Mesenchymal stem cell (in vitro differentiated cells and primary cell): ENCODE measurements at regions not wholly inside any gene's neighbourhood (a gene's known extent, or its start where the extent isn't known, plus 50 kb on each side); places are given as distances from the start of the nearest gene placed in this dataset.

Source experiments
- DNase-seq: peaks from one replicate; pipeline ENCODE4 v3.0.0-alpha.2; 2013
- H2AFZ ChIP-seq: one replicate; pipeline ENCODE4 v1.6.1; 2013; ENCODE audit warnings: low read depth, mild to moderate bottlenecking, control low read depth, inconsistent platforms, low read length, moderate library complexity
- H2AK5ac ChIP-seq: 2 replicates; pipeline ENCODE4 v1.6.1; 2013; ENCODE audit warnings: low read length, moderate library complexity, mild to moderate bottlenecking, inconsistent platforms; ENCODE audit not compliant: severe bottlenecking
- H2BK120ac ChIP-seq: one replicate; pipeline ENCODE4 v1.6.1; 2013; ENCODE audit warnings: low read depth, mild to moderate bottlenecking, inconsistent platforms, low read length, moderate library complexity
- H2BK12ac ChIP-seq, 2 experiments: one replicate each; pipeline ENCODE4 v1.6.1; 2013; ENCODE audit warnings: inconsistent platforms in 2 of 2, low read length in 2 of 2, mild to moderate bottlenecking in 2 of 2, moderate library complexity in 2 of 2, control low read depth in 1 of 2
- H2BK15ac ChIP-seq: one replicate; pipeline ENCODE4 v1.6.1; 2013; ENCODE audit warnings: mild to moderate bottlenecking, low read depth, inconsistent platforms; ENCODE audit not compliant: poor library complexity, severe bottlenecking
- H2BK5ac ChIP-seq: 2 replicates; pipeline ENCODE4 v1.6.1; 2013; ENCODE audit warnings: low read depth, mild to moderate bottlenecking, low read length, control low read depth, inconsistent platforms; ENCODE audit not compliant: poor library complexity, severe bottlenecking
- H3K14ac ChIP-seq, 2 experiments: one replicate each; pipeline ENCODE4 v1.6.1; 2013; ENCODE audit warnings: inconsistent platforms in 2 of 2, low read length in 2 of 2, control low read depth in 1 of 2, mild to moderate bottlenecking in 1 of 2, moderate library complexity in 1 of 2
- H3K18ac ChIP-seq, 2 experiments: one replicate each; pipeline ENCODE4 v1.6.1; 2013; ENCODE audit warnings: inconsistent platforms in 2 of 2, low read length in 2 of 2, control low read depth in 1 of 2, low read depth in 1 of 2, mild to moderate bottlenecking in 1 of 2
- H3K23ac ChIP-seq, 2 experiments: one replicate each; pipeline ENCODE4 v1.6.1; 2013; ENCODE audit warnings: inconsistent platforms in 2 of 2, low read length in 2 of 2, mild to moderate bottlenecking in 2 of 2, moderate library complexity in 2 of 2, control low read depth in 1 of 2
- H3K27ac ChIP-seq: 2 replicates; pipeline ENCODE4 v1.5.1; 2013; ENCODE audit warnings: mild to moderate bottlenecking, moderate library complexity, low read length, control low read depth, inconsistent platforms; ENCODE audit not compliant: poor library complexity, severe bottlenecking
- H3K27me3 ChIP-seq, 2 experiments: 2 replicates each; pipeline versions ENCODE4 v1.6.1 to v1.7.0; 2013; ENCODE audit warnings: low read length in 2 of 2, mild to moderate bottlenecking in 2 of 2, moderate library complexity in 2 of 2, control low read depth in 1 of 2, inconsistent platforms in 1 of 2; ENCODE audit not compliant: control insufficient read depth in 1 of 2, insufficient read depth in 1 of 2
- H3K36me3 ChIP-seq, 2 experiments: 2 replicates each; pipeline versions ENCODE4 v1.6.1 to v1.7.0; 2013; ENCODE audit warnings: low read length in 2 of 2, control low read depth in 1 of 2, inconsistent platforms in 1 of 2, low read depth in 1 of 2, mild to moderate bottlenecking in 1 of 2; ENCODE audit not compliant: insufficient read depth in 2 of 2, control insufficient read depth in 1 of 2
- H3K4ac ChIP-seq, 2 experiments: one replicate each; pipeline ENCODE4 v1.6.1; 2013; ENCODE audit warnings: inconsistent platforms in 2 of 2, low read length in 2 of 2, mild to moderate bottlenecking in 2 of 2, moderate library complexity in 2 of 2, control low read depth in 1 of 2, low read depth in 1 of 2
- H3K4me1 ChIP-seq: 2 replicates; pipeline ENCODE4 v1.6.1; 2013; ENCODE audit warnings: low read depth, low read length, control low read depth; ENCODE audit not compliant: control insufficient read depth, insufficient read depth
- H3K4me2 ChIP-seq: 2 replicates; pipeline ENCODE4 v1.6.1; 2013; ENCODE audit warnings: low read length, mild to moderate bottlenecking, inconsistent platforms; ENCODE audit not compliant: poor library complexity, severe bottlenecking
- H3K4me3 ChIP-seq, 2 experiments: 2 replicates each; pipeline versions ENCODE4 v1.5.1 to v1.7.0; 2013; ENCODE audit warnings: low read length in 2 of 2, mild to moderate bottlenecking in 2 of 2, control low read depth in 1 of 2, low read depth in 1 of 2; ENCODE audit not compliant: insufficient read depth in 1 of 2
- H3K79me1 ChIP-seq: replicated peaks from 2 replicates; pipeline ENCODE4 v1.6.1; 2013; ENCODE audit warnings: mild to moderate bottlenecking, control low read depth, low read length, inconsistent platforms; ENCODE audit not compliant: poor library complexity, severe bottlenecking
- H3K9ac ChIP-seq: 2 replicates; pipeline ENCODE4 v1.7.0; 2013; ENCODE audit warnings: mild to moderate bottlenecking, low read length, moderate library complexity
- H3K9me3 ChIP-seq: 2 replicates; pipeline ENCODE4 v1.7.0; 2013; ENCODE audit warnings: mild to moderate bottlenecking, low read length; ENCODE audit not compliant: control insufficient read depth
- H4K8ac ChIP-seq: one replicate; pipeline ENCODE4 v1.6.1; 2013; ENCODE audit warnings: inconsistent platforms, mild to moderate bottlenecking, low read length, moderate library complexity
- H4K91ac ChIP-seq: one replicate; pipeline ENCODE4 v1.6.1; 2013; ENCODE audit warnings: mild to moderate bottlenecking, low read length, inconsistent platforms
- WGBS: methylation state at CpG from one replicate; pipeline ENCODE4 v1.1.7; 2013; ENCODE audit warnings: mixed read lengths; 5-methylcytosine and 5-hydroxymethylcytosine counted together

GRCh38 chr1:91073299-91073698 is 51.5 kb upstream of the ZNF644 start:
- H3K79me1 ChIP-seq = no peaks in the 10 kb centered on the region
- DNase-seq = no peak

GRCh38 chr1:91071838-91072237 is 50.0 kb upstream of the ZNF644 start:
- DNase-seq = no peak
- 84% methylated on average over 3 of the region's 5 CpGs for WGBS

More at GRCh38 chr1:91073299-91073698, 51.5 kb upstream of the ZNF644 start:
- no peak overlapping the region for H3K18ac ChIP-seq
- H2BK12ac ChIP-seq = no peak overlapping the region
- H3K9me3 ChIP-seq = no peaks in the 10 kb centered on the region
- H3K14ac ChIP-seq = no peak overlapping the region
- H3K4me1 ChIP-seq = no peaks in the 10 kb centered on the region
- H3K36me3 ChIP-seq = no peaks in the 10 kb centered on the region
- no peak overlapping the region for H3K4me3 ChIP-seq
- H3K9ac ChIP-seq = no peak overlapping the region
- no peak overlapping the region for H2AFZ ChIP-seq
- H2BK120ac ChIP-seq = no peak overlapping the region
- WGBS = 51% methylated on average over 2 of the region's 2 CpGs
- no peak overlapping the region for H2BK5ac ChIP-seq
- H4K8ac ChIP-seq = no peak overlapping the region
- H2BK15ac ChIP-seq = no peak overlapping the region
- no peak overlapping the region for H3K4ac ChIP-seq
- no peak overlapping the region for H3K27ac ChIP-seq
- no peaks in the 10 kb centered on the region for H3K27me3 ChIP-seq
- no peak overlapping the region for H4K91ac ChIP-seq
- no peak overlapping the region for H3K4me2 ChIP-seq
- H3K23ac ChIP-seq = no peak overlapping the region
- H2AK5ac ChIP-seq = no peak overlapping the region

More at GRCh38 chr1:91071838-91072237, 50.0 kb upstream of the ZNF644 start:
- Histone ChIP-seq H2BK120ac (no peak overlapping the region), H3K4me1 (no peaks in the 10 kb centered on the region), H3K18ac (no peak overlapping the region), H3K4ac (no peak overlapping the region), H4K91ac (no peak overlapping the region), H3K79me1 (no peaks in the 10 kb centered on the region), H3K14ac (no peak overlapping the region), H2BK15ac (no peak overlapping the region), H2AK5ac (no peak overlapping the region), H3K36me3 (no peaks in the 10 kb centered on the region), H3K27ac (no peak overlapping the region), H3K9me3 (no peaks in the 10 kb centered on the region), H3K4me3 (no peak overlapping the region), H2BK5ac (no peak overlapping the region), H3K4me2 (no peak overlapping the region), H2BK12ac (no peak overlapping the region), H3K23ac (no peak overlapping the region), H3K9ac (no peak overlapping the region), H4K8ac (no peak overlapping the region), H3K27me3 (no peaks in the 10 kb centered on the region), H2AFZ (no peak overlapping the region)
